NB4 (cell line): ENCODE measurements at regions not wholly inside any gene's neighbourhood (a gene's known extent, or its start where the extent isn't known, plus 50 kb on each side); places are given as distances from the start of the nearest gene placed in this dataset.

Experiments used
- MAX ChIP-seq: IDR thresholded peaks from 2 replicates; pipeline ENCODE4 v1.6.1; 2011; ENCODE audit warnings: low read depth, low read length
- POLR2A ChIP-seq: IDR thresholded peaks from 2 replicates; pipeline ENCODE4 v1.6.1; 2011; ENCODE audit warnings: mild to moderate bottlenecking; ENCODE audit not compliant: insufficient read length; ENCODE audit errors: extremely low read depth
- TF ChIP-seq, protein P1 (sequence below): IDR thresholded peaks from one replicate; pipeline ENCODE4 v1.5.1; 2012; ENCODE audit warnings: low read depth, low read length

- TF ChIP-seq MAX (no peak), POLR2A (no peak)
- TF ChIP-seq, protein P1, sequence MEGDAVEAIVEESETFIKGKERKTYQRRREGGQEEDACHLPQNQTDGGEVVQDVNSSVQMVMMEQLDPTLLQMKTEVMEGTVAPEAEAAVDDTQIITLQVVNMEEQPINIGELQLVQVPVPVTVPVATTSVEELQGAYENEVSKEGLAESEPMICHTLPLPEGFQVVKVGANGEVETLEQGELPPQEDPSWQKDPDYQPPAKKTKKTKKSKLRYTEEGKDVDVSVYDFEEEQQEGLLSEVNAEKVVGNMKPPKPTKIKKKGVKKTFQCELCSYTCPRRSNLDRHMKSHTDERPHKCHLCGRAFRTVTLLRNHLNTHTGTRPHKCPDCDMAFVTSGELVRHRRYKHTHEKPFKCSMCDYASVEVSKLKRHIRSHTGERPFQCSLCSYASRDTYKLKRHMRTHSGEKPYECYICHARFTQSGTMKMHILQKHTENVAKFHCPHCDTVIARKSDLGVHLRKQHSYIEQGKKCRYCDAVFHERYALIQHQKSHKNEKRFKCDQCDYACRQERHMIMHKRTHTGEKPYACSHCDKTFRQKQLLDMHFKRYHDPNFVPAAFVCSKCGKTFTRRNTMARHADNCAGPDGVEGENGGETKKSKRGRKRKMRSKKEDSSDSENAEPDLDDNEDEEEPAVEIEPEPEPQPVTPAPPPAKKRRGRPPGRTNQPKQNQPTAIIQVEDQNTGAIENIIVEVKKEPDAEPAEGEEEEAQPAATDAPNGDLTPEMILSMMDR: no peak
Observed at GRCh38 chr7:52119537-52119936, 802.9 kb upstream of the COBL start.
